Stimulated activated CD4-positive, alpha-beta T cell treated with anti-CD3 and anti-CD28 coated beads, Interleukin-1b, Interleukin-23, amount 100 ng/mL, for 24 hours (primary cell): ENCODE measurements at regions not wholly inside any gene's neighbourhood (a gene's known extent, or its start where the extent isn't known, plus 50 kb on each side); places are given as distances from the start of the nearest gene placed in this dataset.

Experiments
- DNase-seq, 4 experiments: peaks; one replicate each; pipeline ENCODE4 v3.0.0-alpha.2; 2020; ENCODE audit warnings: low read depth in 4 of 4, low spot score in 1 of 4

GRCh38 chr5:2608391-2608790, 143.1 kb downstream of the IRX2 start:
- DNase-seq = no peak

GRCh38 chr5:2607598-2607997, 143.9 kb downstream of the IRX2 start:
- no peak for DNase-seq

GRCh38 chr5:2603272-2603575, 148.3 kb downstream of the IRX2 start:
- no peak for DNase-seq

- DNase-seq = no peak
These were observed 148.8 kb downstream of the IRX2 start for GRCh38 chr5:2602451-2603271.

- DNase-seq = no peak
These were observed 153.0 kb downstream of the IRX2 start for GRCh38 chr5:2598503-2598902.

GRCh38 chr5:2594701-2595100, 156.8 kb downstream of the IRX2 start:
- no peak for DNase-seq

- DNase-seq = no peak
These were observed 158.7 kb downstream of the IRX2 start for GRCh38 chr5:2592766-2593165.

- DNase-seq = no peak
These were observed 159.6 kb downstream of the IRX2 start for GRCh38 chr5:2591777-2592453.

GRCh38 chr5:2588850-2589501, 162.5 kb downstream of the IRX2 start:
- DNase-seq = no peak

- DNase-seq = no peak
These were observed 164.1 kb downstream of the IRX2 start for GRCh38 chr5:2587189-2588031.

- DNase-seq = no peak
These were observed 165.3 kb downstream of the IRX2 start for GRCh38 chr5:2586016-2586715.

GRCh38 chr5:2584579-2585269, 166.8 kb downstream of the IRX2 start:
- DNase-seq = no peak

GRCh38 chr5:2582507-2582906, 169.0 kb downstream of the IRX2 start:
- DNase-seq = no peak

GRCh38 chr5:2582106-2582505, 169.4 kb downstream of the IRX2 start:
- DNase-seq = no peak

- no peak for DNase-seq
These were observed 170.1 kb downstream of the IRX2 start for GRCh38 chr5:2581418-2581817.

- no peak for DNase-seq
These were observed 172.4 kb downstream of the IRX2 start for GRCh38 chr5:2579126-2579525.

GRCh38 chr5:2577312-2578036, 174.0 kb downstream of the IRX2 start:
- DNase-seq = no peak

- no peak for DNase-seq
These were observed 174.7 kb downstream of the IRX2 start for GRCh38 chr5:2576823-2577222.

GRCh38 chr5:2575871-2576270, 175.6 kb downstream of the IRX2 start:
- DNase-seq = no peak

GRCh38 chr5:2575292-2575691, 176.2 kb downstream of the IRX2 start:
- DNase-seq = no peak
